ENCODE measurements at regions not wholly inside any gene's neighbourhood (a gene's known extent, or its start where the extent isn't known, plus 50 kb on each side); places are given as distances from the start of the nearest gene placed in this dataset.
"Not testable (repeated sequence)": the region's sequence is repeated elsewhere in the genome, so short reads cannot be mapped to it uniquely, and the experiment has no call there.

DNA sequence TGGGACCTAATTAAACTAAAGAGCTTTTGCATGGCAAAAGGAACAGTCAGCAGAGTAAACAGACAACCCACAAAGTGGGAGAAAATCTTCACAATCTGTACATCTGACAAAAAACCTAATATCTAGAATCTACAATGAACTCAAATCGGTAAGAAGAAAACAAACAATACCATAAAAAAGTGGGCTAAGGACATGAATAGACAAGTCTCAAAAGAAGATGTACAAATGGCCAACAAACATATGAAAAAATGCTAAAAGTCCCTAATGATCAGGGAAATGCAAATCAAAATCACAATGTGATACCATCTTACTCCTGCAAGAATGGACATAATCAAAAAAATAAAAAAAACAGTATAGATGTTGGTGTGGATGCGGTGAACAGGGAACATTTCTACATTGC is 286.7 kb downstream of the SOX4 start:
- not testable (repeated sequence) for DNase-seq (ENCODE audit: low read depth in 2 of 2, low spot score in 1 of 2)

GRCh38 chr6:21881969-21882465 is 288.5 kb downstream of the SOX4 start:
- DNase-seq (ENCODE audit: low read depth in 2 of 2, low spot score in 1 of 2): no peak

- no peak for DNase-seq (ENCODE audit: low read depth in 2 of 2, low spot score in 1 of 2)
These were observed 290.2 kb downstream of the SOX4 start for GRCh38 chr6:21883595-21884328.

- DNase-seq (ENCODE audit: low read depth in 2 of 2, low spot score in 1 of 2): no peak
These were observed 291.6 kb downstream of the SOX4 start for GRCh38 chr6:21885111-21885510.

DNA sequence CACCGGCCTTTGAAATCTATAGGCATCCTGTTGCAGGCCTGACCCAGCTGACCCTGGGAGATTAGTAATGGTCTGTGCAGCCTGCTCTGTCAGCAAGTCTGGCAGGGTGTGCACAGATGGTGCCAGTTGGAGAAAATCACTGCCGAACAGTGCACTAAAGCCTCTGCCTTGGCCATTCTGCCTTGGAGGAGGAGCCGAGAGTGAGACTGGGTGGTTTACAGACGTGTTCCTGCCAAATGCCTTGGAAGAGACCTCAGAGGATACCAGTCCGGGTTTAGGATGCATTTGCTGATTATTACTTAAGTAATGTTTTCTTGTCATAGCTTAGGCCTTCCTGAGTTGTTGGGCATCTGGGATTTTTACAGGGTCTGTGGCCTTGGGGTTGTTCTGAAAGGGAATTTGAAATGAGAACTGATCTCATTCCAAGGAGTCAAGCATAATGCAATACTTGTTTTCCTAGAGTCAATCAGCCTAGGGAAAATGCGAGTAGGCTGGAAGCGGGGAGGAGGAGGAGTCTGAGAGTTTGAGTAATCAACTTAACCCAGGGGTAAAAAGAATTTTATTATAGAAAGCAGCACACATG is 292.1 kb downstream of the SOX4 start:
- no peak for DNase-seq (ENCODE audit: low read depth in 2 of 2, low spot score in 1 of 2)

GRCh38 chr6:21886542-21887151 is 293.1 kb downstream of the SOX4 start:
- DNase-seq (ENCODE audit: low read depth in 2 of 2, low spot score in 1 of 2): no peak

DNA sequence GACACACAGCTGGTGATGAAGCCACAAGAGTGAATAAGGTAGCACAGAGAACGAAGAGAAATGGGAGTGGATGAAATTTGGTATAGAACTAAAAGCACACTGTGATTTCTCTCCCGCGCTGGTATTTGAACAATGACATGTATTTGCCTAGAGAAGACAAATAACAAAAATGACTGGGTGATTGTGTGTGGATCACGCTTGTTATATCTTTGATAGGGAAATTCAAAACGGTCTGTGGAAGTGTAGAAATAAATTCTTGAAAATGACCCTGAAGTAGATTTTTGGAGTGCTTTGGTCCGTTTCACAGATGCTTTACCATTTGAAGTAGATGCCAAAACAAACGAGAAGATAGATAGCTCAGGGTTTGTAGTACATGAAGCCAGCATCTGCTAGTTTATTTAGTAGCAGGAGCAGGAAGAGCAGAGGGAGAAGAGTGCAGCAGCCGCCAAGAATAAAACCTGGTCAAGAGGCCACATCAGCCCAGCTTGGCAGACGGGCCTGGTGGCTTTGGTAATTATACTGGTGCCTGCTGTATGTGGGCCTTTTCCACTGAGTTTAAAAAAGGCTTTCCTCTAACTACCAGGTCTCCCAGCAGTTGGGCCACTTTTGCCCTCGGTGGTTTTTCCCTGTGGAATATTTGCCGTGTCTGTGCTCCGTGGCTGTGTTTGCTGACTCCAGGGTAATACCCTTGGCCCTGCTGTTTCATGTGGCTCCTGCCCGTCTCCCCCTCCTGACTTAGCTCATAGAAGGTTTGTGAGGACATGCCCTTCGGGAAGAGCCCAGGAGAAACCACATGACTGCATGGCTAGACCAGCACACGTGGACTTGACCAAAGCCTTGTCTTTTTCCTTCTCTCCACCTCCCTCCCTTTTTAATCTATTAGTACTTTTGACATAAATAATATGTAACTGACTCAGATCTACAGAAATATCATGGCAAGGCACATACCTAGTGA is 294.0 kb downstream of the SOX4 start:
- no peak for DNase-seq (ENCODE audit: low read depth in 2 of 2, low spot score in 1 of 2)

DNA sequence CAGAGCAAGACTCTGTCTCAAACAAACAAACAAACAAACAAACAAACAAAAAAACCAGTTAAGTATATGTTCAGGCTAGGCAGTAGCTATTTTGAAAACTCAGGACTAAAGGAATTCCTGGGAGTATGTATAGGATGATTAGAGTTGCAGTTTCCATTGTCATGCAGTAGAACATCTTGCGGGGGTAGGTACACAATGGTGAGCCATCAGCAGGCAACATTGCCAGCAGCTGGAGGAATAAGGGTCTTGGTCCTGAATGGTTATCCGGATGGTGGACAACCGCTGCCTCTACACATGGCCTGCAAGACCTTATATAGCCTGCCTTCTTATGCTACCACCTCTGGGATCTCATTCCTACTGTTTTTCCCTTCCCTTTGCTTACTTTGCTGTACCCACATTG is 297.5 kb downstream of the SOX4 start:
- DNase-seq (ENCODE audit: low read depth in 2 of 2, low spot score in 1 of 2): no peak

DNA sequence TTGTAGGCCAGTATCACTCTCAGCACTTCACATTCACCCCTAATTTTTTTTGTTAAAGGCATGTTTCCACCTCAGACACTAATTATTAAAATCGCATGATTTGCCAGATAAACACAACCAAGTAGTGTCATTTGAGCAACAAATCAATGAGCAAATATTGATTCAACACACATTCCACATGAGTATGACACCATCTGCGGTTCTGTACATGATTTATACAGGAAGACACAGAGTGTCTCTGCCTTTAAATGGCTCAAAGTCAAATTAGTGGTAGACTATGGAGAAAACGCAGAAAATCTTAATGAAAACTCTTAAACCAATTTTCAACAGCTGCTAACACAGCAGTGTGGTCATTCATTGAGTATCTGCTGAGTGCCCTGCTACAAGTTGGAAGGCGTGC is 300.2 kb downstream of the SOX4 start:
- no peak for DNase-seq (ENCODE audit: low read depth in 2 of 2, low spot score in 1 of 2)

DNA sequence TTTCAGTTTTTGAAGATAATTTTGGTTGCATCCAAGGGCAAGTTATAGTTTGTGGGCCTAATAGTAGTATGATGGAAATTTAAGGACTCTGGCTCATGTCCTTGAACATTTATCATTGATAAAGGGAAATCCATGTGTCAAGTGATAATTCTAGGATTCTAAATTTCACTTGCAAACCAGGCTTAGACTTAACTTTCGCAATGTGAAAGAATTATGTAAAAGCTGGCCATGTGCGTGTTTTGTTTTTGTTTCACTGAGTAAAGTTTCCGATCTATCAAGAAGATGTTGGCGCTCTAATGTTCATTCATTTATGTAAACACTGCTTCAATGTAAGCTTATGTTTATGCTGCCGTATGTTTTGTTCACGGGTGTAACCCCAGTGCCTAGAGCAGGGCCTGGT is 302.0 kb downstream of the SOX4 start:
- DNase-seq (ENCODE audit: low read depth in 2 of 2, low spot score in 1 of 2): no peak

DNA sequence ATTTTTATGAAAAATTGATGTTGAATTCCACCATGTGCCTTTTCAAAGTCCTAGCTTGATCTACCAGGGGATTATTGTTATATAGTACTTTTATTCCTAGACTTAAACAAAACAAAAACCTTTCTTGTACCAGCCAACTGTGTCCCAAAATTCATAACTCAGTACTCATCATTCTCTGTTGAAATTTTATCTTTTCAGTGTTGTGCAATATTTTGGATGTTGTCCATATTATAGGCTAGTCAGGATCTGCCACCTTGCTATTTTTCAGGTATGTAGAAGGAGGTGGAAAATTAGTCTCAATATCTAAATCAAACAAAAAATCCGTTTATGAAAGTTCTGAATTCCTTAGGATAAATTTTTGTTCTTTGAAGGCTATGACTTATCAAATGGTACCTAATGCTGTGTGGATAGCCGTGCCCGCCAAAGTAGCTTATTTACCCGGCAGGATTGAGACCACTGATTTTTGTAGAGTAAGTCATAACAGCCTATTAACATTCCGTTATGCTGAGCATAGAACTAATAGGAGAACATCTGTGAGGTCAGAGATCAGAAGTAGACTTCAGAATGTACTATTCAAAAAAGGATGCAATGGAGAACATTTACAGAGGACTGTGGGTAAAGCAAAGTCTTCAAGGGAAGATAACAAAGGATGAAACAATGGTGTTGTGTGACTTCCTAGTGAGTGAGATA is 304.7 kb downstream of the SOX4 start:
- no peak for DNase-seq (ENCODE audit: low read depth in 2 of 2, low spot score in 1 of 2)

DNA sequence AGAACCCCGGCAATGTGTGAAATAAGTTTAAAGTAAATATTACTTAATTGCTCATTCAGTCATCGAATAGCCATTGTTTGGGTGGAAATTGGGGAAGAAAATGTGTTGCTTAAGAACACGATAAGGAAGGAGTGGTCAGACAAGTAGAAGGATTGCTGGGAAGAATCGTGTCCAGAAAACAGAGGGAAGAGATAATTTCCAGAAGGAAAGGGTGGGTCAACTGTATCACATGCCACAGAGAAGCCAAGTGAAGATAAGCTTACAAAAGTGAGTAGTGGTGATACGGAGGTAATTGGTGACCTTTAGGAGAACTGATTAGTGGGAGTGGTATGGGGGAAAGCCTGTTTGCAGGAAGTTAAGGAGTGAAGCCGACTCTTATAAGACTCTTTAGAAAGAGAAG is 306.2 kb downstream of the SOX4 start:
- DNase-seq (ENCODE audit: low read depth in 2 of 2, low spot score in 1 of 2): no peak

DNA sequence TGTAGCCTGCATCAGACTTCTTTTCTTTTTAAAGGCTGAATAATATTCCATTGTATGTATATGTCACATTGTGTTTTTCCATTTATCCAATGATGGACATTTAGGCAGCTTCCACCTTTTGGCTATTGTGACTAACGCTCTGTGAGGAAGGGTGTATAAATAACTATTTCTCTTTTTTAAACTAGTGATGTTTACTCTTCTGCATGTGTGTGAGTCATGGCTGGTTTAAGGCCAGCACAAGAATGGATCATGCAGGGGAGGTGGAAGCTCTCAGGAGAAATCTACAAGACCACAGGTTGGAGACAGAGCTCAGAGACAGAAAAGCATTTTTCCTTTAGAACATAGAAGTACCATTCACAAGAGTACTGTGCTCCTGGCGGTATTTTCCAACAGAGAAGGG is 307.2 kb downstream of the SOX4 start:
- DNase-seq (ENCODE audit: low read depth in 2 of 2, low spot score in 1 of 2): no peak

- DNase-seq (ENCODE audit: low read depth in 2 of 2, low spot score in 1 of 2): no peak
These were observed 309.1 kb downstream of the SOX4 start for GRCh38 chr6:21902628-21903169.

GRCh38 chr6:21905531-21905930 is 312.0 kb downstream of the SOX4 start:
- DNase-seq (ENCODE audit: low read depth in 2 of 2, low spot score in 1 of 2): no peak

- no peak for DNase-seq (ENCODE audit: low read depth in 2 of 2, low spot score in 1 of 2)
These were observed 313.3 kb downstream of the SOX4 start for GRCh38 chr6:21906826-21907225.

DNA sequence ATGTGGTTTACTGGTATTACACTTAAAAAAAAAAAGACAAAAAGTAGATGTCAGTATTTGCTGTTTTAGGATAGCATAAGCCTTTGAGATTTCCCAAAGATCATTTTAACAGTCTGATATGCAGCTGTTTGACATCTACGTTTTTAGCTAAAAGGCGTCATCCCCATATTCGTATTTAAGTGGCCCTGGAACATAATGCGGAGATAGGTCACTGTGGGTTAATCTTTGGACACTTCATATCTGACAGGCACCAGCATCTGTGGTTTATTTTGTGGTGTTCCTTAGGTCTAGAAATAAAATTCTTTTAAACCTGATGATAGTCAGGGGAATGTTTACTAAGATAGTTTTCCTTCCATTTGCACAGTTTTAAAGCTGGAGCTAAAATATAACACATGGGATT is 313.7 kb downstream of the SOX4 start:
- no peak for DNase-seq (ENCODE audit: low read depth in 2 of 2, low spot score in 1 of 2)

DNA sequence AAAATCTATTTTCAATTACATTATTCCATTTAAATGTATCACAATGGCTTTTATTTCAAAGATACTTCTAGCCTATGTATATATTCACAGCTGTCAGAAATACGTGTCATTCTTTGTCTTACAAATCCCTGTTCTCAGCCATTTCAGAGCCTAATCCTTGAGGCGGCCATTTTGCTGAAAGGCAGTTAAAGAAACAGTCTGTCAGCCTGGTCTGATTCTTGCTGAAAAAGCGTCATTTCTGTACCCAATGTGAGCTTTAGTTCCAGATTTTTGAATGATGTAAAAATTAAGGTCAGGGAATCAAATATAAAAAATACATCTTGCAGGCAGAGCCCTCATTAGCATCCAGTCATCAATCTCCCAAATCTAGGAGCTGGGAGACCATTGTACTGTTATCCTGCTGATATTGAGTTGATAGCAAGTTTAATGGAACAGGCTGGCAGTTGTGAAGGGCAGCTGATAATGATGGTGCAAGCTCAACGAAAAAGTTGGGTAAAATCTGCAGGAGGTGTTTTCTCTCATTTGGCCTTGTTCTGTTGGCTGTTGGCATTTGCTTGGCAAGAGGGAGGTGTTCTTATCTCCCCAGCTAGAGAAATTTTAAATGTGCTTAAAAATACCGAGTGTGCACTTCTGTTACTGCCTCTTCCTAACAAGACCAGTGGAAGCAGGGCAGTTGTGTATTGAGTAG is 314.8 kb downstream of the SOX4 start:
- no peak for DNase-seq (ENCODE audit: low read depth in 2 of 2, low spot score in 1 of 2)

- DNase-seq (ENCODE audit: low read depth in 2 of 2, low spot score in 1 of 2): no peak
These were observed 315.8 kb downstream of the SOX4 start for GRCh38 chr6:21909321-21909720.

DNA sequence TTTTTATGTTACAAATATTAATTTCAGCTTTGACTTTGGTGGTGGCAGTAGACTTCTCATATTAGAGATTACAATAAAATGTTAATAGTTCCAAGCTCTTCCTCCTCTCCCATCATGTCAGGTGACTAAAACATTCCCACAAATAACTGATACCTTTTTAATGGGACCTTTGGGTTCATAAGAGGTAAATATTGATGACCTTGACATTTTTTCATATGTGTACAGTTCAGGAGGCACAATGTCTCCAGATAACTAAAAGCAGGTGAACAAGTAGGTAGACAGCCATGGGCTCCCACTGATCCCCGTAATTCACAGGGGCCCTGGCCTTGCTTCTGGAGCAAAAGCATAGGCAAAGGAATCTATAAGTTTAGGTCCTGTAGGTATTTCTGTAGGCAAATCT is 317.7 kb downstream of the SOX4 start:
- DNase-seq (ENCODE audit: low read depth in 2 of 2, low spot score in 1 of 2): no peak
